Ecto neural progenitor cell (in vitro differentiated cells): ENCODE measurements at regions not wholly inside any gene's neighbourhood (a gene's known extent, or its start where the extent isn't known, plus 50 kb on each side); places are given as distances from the start of the nearest gene placed in this dataset.

ENCODE experiments used
- DNase-seq: peaks from one replicate; pipeline ENCODE4 v3.0.0-alpha.2; 2018; ENCODE audit warnings: low spot score

DNA sequence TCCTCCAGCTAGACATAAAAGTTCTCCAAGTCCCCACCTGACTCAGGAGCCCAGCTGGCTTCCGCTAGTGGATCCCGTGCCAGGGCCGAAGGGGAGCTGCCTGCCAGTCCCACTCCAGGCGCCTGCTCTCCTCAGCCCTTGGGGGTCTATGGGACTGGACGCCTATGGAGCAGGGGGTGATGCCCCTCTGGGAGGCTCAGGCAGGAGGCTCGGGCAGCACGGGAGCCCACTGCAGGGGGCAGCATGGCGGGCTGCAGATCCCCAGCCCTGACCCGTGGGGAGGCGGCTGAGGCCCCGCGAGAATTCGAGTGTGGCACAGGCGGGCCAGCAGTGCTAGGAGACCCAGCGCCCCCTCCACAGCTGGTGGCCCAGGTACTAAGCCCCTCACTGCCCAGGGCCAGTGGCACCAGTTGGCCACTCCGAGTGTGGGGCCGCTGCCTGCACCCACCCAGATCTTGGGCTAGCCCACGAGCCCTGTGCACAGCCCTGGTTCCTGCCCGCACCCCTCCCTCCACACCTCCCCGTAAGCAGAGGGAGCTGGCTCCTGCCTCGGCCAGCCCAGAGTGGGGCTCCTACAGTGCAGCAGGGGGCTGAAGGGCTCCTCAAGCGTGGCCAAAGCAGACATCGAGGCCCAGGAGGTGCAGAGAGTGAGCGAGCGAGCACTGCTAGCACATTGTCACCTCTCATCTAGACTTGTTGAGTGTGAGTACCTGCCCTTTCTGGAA, 221.3 kb upstream of the NSMCE3 start:
- no peak for DNase-seq

DNA sequence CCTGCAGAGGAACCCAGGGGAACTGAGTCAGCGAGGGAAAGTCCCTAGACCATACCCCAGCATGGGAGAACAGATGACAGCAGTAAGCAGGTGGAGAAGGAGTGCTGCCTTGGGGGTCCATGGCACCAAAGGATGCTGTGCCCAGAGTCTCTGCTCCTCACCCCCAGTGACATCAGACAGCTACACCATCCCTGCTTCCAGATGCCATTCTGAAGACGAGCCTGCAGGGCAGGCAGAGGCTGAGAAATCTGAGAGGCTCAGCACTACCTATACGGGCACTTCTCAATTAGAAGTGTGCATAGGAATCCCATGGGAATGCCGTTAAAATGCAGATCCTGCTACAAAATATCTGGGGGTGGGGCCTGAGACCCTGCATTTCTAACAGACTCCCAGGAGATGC, 211.3 kb upstream of the NSMCE3 start:
- no peak for DNase-seq

- no peak for DNase-seq
Measured at GRCh38 chr15:29480278-29480677, 210.7 kb upstream of the NSMCE3 start.

GRCh38 chr15:29477256-29477655, 207.6 kb upstream of the NSMCE3 start:
- DNase-seq: no peak

GRCh38 chr15:29476503-29477080, 207.0 kb upstream of the NSMCE3 start:
- DNase-seq: no peak

DNA sequence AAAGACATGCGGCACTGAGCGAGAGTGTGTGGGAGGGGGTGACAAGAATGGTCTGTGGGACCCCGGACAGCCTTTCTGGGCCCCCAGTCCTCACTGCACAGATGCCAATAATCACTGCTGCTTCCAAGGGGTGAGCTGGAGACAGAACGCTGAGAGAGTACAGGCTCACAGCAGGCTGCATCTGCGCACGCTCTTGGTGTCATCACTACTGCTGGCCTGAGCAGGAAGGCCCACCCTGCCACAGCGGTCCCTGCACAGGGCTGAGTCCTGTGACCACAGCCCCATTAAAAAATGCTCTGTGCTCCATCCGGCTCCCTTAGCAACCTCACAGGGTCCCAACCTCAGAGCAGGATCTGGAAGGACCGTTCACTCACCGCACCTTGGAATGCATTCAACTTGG, 205.5 kb upstream of the NSMCE3 start:
- DNase-seq: no peak

DNA sequence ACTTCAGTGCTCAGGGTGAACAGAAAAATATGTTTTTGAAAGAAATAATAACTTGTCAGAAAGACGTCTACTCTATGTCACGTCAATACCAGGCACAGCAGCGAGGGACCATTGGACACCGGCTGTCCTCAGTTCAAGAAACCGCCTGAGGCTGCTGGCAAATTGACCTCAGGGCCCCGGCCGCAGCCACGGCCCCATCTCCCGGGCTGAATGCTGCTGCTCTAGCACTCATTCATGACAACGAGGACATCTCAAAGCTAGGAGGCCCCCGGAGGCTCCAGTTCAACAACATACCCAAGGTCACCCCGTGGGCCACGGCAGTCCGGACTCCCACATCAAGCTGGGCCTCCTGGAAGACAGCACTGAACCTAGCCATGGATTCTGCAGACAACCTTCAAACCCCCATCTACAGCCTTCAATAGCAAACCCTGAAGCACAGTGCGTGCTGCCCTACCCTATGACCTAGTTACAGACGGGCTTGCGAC, 204.0 kb upstream of the NSMCE3 start:
- no peak for DNase-seq

GRCh38 chr15:29472901-29473445, 203.4 kb upstream of the NSMCE3 start:
- DNase-seq: no peak

- DNase-seq: no peak
Measured at GRCh38 chr15:29471757-29472156, 202.1 kb upstream of the NSMCE3 start.

GRCh38 chr15:29471306-29471705, 201.7 kb upstream of the NSMCE3 start:
- no peak for DNase-seq

- DNase-seq: no peak
Measured at GRCh38 chr15:29470794-29471193, 201.2 kb upstream of the NSMCE3 start.

- no peak for DNase-seq
Measured at GRCh38 chr15:29470311-29470710, 200.7 kb upstream of the NSMCE3 start.

DNA sequence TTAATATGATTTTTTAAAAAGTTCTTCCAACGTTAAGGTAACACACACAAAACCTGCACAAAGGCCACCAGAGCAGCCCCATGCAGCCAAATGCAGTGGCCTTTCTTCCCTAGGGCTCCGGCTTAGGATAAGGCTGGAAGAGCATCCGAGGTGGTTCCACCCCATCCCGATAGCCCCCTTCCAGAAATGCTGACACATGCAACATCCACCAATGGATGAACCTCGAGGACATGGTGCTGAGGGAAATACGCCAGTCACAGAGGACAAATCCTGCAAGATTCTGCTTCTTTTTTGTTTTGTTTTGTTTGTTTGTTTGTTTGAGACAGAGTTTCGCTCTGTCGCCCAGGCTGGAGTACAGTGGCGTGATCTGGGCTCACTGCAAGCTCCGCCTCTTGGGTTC, 199.3 kb upstream of the NSMCE3 start:
- DNase-seq: no peak

- DNase-seq: no peak
Measured at GRCh38 chr15:29467091-29467490, 197.5 kb upstream of the NSMCE3 start.

- no peak for DNase-seq
Measured at GRCh38 chr15:29466292-29466691, 196.7 kb upstream of the NSMCE3 start.

GRCh38 chr15:29465816-29466215, 196.2 kb upstream of the NSMCE3 start:
- DNase-seq: no peak

DNA sequence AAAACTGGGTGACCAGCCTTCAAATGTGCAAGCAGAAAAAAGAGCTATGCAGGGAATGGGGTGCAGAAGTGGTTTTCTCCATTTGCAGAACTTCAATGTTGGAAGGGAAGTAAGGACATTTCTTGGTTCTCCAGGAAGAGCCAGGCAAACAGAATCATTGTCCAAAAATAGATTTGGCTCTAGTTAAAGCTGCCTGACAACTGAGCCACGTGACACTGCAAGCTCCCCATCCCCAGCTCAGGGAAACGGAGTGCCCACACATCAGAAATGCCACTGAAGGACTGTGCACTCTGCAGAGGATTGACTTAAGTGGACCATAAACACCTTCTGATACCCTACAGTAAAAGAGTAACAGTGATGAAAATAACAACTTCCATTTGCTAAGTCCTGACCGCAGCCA, 195.6 kb upstream of the NSMCE3 start:
- DNase-seq: no peak

DNA sequence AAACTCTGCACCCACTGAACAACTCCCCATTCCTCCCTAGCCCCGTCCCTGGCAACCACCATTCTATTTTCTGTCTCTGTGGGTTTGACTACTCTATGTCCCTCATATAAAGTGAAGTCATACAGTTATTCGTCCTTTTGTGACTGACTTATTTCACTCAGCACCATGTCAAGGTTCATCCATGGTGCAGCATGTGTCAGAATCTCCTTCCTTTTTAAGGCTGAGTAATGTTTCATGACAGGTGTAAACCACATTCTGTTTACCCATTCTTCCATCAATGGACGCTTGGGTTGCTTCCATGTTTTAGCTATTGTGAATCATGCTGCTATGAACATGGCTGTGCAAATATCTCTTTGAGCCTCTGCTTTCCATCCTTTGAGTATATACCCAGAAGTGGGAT, 192.3 kb upstream of the NSMCE3 start:
- no peak for DNase-seq

DNA sequence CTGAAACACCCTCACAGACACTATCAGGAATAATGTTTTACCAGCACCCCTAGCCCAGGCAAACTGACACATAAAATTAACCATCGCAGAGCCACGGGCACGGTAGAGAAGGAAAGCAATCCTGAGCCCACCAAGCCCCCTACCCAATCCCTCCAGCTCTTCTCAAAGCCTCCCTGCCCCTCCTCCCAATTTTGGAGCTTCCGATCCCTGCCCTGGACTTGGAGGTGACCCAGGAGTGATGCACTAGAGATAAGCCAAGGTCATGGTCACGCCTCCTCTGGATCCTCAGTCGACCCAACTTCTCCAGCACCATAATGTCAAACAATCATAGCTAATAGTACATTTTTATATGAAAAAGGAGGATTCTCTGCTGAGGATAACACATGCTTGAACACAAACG, 188.7 kb upstream of the NSMCE3 start:
- DNase-seq: no peak

GRCh38 chr15:29457729-29458128, 188.1 kb upstream of the NSMCE3 start:
- DNase-seq: no peak

DNA sequence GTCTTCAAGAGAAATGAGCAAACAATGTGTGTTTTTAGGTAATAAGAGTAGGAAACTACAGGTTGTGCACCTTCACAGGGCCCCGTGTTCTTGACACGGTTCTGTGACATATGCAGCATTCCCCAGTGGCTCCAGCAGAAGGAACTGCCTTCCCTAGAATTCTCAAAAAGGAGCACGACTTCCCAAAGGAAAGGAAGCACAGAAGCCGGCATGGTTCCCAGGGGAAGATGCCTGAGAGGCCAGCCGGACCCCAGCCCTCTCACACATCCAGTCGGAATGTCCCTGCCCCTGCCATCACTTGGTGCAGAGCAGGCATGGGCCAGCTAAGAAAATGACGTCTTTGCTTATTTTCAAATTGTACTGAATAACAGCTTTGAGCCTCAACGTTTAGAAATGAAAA, 187.3 kb upstream of the NSMCE3 start:
- no peak for DNase-seq

DNA sequence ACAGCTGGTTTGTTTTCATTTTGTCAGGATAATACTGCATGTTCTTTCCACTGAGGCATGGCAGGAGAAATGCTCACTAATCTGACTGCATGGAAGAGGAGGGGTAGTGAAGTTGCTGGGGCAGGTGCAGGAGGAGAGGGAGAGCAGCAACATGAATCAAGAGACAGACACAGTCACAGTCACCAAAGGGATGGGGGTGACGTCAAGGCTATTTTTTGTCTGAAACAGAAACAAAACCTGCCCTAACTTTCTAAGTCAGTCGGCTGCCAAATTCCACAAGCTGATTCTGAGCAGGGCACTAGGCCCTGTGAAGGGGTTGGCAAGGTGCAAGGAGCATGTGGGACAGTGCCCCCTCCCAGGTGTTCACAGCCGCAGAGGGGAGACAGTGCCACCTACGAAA, 186.6 kb upstream of the NSMCE3 start:
- no peak for DNase-seq

DNA sequence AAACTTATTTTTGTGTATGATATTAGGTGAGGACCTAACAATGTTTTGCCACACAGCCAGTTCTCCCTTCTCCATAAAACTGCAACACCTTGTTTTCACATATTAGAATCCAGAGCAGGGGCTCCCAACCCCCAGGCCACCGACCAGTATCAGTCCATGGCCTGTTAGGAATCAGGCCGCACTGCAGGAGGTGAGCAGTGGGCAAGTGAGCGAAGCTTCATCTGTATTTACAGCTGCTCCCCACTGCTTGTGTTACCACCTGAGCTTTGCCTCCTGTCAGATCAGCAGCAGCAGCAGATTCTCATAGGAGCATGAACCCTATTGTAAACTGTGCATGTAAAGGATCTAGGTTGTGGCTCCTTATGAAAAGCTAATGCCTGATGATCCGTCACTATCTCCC, 185.9 kb upstream of the NSMCE3 start:
- no peak for DNase-seq

GRCh38 chr15:29455055-29455454, 185.4 kb upstream of the NSMCE3 start:
- no peak for DNase-seq
